ENCODE measurements at regions not wholly inside any gene's neighbourhood (a gene's known extent, or its start where the extent isn't known, plus 50 kb on each side); places are given as distances from the start of the nearest gene placed in this dataset.

GRCh38 chr7:16951483-16952080 lies 69.8 kb upstream of the AGR3 start:
- no peak for TF ChIP-seq CTCF (IDR thresholded peaks at IDR 0.05)
- no peak for TF ChIP-seq POLR2A (IDR thresholded peaks at IDR 0.05)
